WTC11 (cell line): ENCODE measurements at regions not wholly inside any gene's neighbourhood (a gene's known extent, or its start where the extent isn't known, plus 50 kb on each side); places are given as distances from the start of the nearest gene placed in this dataset.

Source experiments
- CREM ChIP-seq: sonication (generic); formaldehyde crosslinking; IDR thresholded peaks from 2 replicates; pipeline ENCODE4 v1.8.1; 2022; ENCODE audit warnings: mild to moderate bottlenecking, missing genetic modification reagents, moderate library complexity
- TF ChIP-seq, protein P1 (sequence below): sonication (generic); formaldehyde crosslinking; conservative IDR thresholded peaks from 2 replicates; pipeline ENCODE4 v1.8.1; 2022; ENCODE audit warnings: mild to moderate bottlenecking, missing genetic modification reagents
- TF ChIP-seq, protein P2 (sequence below): fragments of 200-600 bp; IDR thresholded peaks from 2 replicates; pipeline ENCODE4 v1.8.0; 2022; ENCODE audit warnings: antibody characterized with exemption

DNA sequence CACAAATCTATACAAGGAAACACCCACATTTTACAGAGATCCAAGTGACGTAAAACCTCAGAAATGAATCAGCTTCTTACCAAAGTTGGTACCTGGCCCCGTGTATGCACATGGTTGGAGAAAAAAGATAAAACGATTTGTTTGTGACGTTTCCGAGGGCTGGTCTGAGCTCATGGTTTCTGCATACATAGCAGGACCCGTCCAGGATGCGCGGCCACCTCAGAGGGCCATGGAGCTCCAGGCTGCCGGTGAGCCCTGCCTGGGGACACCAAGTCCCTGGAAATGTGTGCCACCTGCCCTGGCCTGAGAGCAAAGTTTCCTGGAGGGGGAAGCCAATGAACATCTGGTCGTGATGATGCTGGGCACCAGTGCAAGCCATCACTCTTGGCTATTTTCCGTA lies 402.6 kb upstream of the MKI67 start:
- TF ChIP-seq, protein P1, sequence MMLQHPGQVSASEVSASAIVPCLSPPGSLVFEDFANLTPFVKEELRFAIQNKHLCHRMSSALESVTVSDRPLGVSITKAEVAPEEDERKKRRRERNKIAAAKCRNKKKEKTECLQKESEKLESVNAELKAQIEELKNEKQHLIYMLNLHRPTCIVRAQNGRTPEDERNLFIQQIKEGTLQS (CRISPR knock-in tag) = no peak
- TF ChIP-seq, protein P2, sequence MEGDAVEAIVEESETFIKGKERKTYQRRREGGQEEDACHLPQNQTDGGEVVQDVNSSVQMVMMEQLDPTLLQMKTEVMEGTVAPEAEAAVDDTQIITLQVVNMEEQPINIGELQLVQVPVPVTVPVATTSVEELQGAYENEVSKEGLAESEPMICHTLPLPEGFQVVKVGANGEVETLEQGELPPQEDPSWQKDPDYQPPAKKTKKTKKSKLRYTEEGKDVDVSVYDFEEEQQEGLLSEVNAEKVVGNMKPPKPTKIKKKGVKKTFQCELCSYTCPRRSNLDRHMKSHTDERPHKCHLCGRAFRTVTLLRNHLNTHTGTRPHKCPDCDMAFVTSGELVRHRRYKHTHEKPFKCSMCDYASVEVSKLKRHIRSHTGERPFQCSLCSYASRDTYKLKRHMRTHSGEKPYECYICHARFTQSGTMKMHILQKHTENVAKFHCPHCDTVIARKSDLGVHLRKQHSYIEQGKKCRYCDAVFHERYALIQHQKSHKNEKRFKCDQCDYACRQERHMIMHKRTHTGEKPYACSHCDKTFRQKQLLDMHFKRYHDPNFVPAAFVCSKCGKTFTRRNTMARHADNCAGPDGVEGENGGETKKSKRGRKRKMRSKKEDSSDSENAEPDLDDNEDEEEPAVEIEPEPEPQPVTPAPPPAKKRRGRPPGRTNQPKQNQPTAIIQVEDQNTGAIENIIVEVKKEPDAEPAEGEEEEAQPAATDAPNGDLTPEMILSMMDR = no peak
- TF ChIP-seq CREM (CRISPR knock-in tag) = no peak
